HepG2 (cell line): ENCODE measurements at regions not wholly inside any gene's neighbourhood (a gene's known extent, or its start where the extent isn't known, plus 50 kb on each side); places are given as distances from the start of the nearest gene placed in this dataset.

ENCODE experiments used
- ATAC-seq: fragments of 200-7000 bp; cut with Tn5 transposase; 3 replicates; pipeline ENCODE4 v1.9.1; 2020; ENCODE audit warnings: mild to moderate bottlenecking, moderate library complexity
- BruUV-seq: library from RNA; stranded (reverse); fragments of 400-500 nt; replicated peaks from 2 replicates; lab custom pipeline; 2021; lab: Mats Ljungman, UMichigan
- CTCF ChIA-PET: fragments of 300-600 bp; formaldehyde crosslinking; extraction: SDS; loops from one replicate; lab custom pipeline; 2021; ENCODE audit warnings: low total read pairs, inconsistent platforms, low intra/inter-chr PET ratio; lab: Yijun Ruan, JAX
- POLR2A ChIA-PET: fragments of 350-600 bp; sonication (Branson Sonifier 250); formaldehyde crosslinking; loops from one replicate; lab custom pipeline; 2020; ENCODE audit warnings: antibody characterized with exemption, inconsistent platforms; lab: Yijun Ruan, JAX
- DNase-seq: peaks from one replicate; pipeline ENCODE4 v3.0.0-alpha.2; 2015; ENCODE audit warnings: low spot score
- FAIRE-seq: peaks from 3 replicates; lab custom pipeline; 2011; peaks lifted over from hg19 to GRCh38; lab: Jason Lieb, UNC
- H2AFZ ChIP-seq: one replicate; pipeline ENCODE4 v1.6.1; 2011; ENCODE audit warnings: low read length, inconsistent platforms
- H3K27ac ChIP-seq: fragments of 300-600 bp; 3 replicates; pipeline ENCODE4 v1.8.0; 2011; ENCODE audit warnings: mixed run types, mild to moderate bottlenecking, mixed read lengths, low read length, inconsistent platforms; ENCODE audit not compliant: insufficient read depth; ENCODE audit errors: extremely low read length
- H3K27me3 ChIP-seq, 2 experiments: fragments of 200-600 bp in 1 of 2; 2 replicates in 1 of 2; 3 replicates in 1 of 2; pipeline versions ENCODE4 v1.6.0 to v1.8.0; 2011; ENCODE audit warnings: low read length in 2 of 2, mild to moderate bottlenecking in 2 of 2, moderate library complexity in 2 of 2, inconsistent platforms in 1 of 2; ENCODE audit not compliant: insufficient read depth in 2 of 2, control insufficient read depth in 1 of 2
- H3K36me3 ChIP-seq, 2 experiments: fragments of 200-600 bp in 1 of 2; replicated peaks in 1 of 2; 2 replicates in 1 of 2; 3 replicates in 1 of 2; pipeline versions ENCODE4 v1.5.1 to v1.8.0; 2011; ENCODE audit warnings: low read length in 2 of 2, inconsistent platforms in 1 of 2; ENCODE audit not compliant: insufficient read depth in 2 of 2, control insufficient read depth in 1 of 2
- H3K4me1 ChIP-seq: 2 replicates; pipeline ENCODE4 v1.5.1; 2012; ENCODE audit warnings: low read length, inconsistent platforms; ENCODE audit not compliant: insufficient read depth
- H3K4me2 ChIP-seq: 2 replicates; pipeline ENCODE4 v1.6.0; 2011; ENCODE audit warnings: low read depth, low read length, inconsistent platforms
- H3K4me3 ChIP-seq, 3 experiments: fragments of 200-600 bp in 1 of 3; sonication (generic), shearing (Covaris generic) in 1 of 3; replicated peaks in 1 of 3; 2 replicates each; pipeline ENCODE4 v1.5.1; 2011 to 2016; ENCODE audit warnings: low read length in 3 of 3, inconsistent platforms in 2 of 3, low read depth in 2 of 3, mild to moderate bottlenecking in 2 of 3, control low read depth in 1 of 3, mixed read lengths in 1 of 3; ENCODE audit not compliant: insufficient read depth in 1 of 3
- H3K79me2 ChIP-seq: one replicate; pipeline ENCODE4 v1.6.1; 2011; ENCODE audit warnings: low read length, inconsistent platforms; ENCODE audit not compliant: insufficient read depth
- H3K9ac ChIP-seq: 2 replicates; pipeline ENCODE4 v1.6.0; 2011; ENCODE audit warnings: mild to moderate bottlenecking, low read depth, low read length, inconsistent platforms; ENCODE audit not compliant: insufficient read depth
- H3K9me3 ChIP-seq: 2 replicates; pipeline ENCODE4 v1.5.1; 2012; ENCODE audit warnings: mild to moderate bottlenecking, low read length
- H4K20me1 ChIP-seq: 2 replicates; pipeline ENCODE4 v1.6.0; 2011; ENCODE audit warnings: inconsistent platforms, mild to moderate bottlenecking, low read length, moderate library complexity; ENCODE audit not compliant: insufficient read depth
- HOXA7 ChIP-seq: sonication (generic); formaldehyde crosslinking; IDR thresholded peaks from 2 replicates; pipeline ENCODE4 v1.8.1; 2022; ENCODE audit warnings: mild to moderate bottlenecking, missing genetic modification reagents, moderate library complexity
- ZBTB38 ChIP-seq: sonication (generic); formaldehyde crosslinking; IDR thresholded peaks from 2 replicates; pipeline ENCODE4 v1.5.1; 2020; ENCODE audit warnings: mild to moderate bottlenecking, missing genetic modification reagents
- ZNF180 ChIP-seq: sonication (generic); formaldehyde crosslinking; IDR thresholded peaks from 2 replicates; pipeline ENCODE4 v1.4.0; 2020; ENCODE audit warnings: low read depth, missing genetic modification reagents, borderline replicate concordance
- ZNF350 ChIP-seq: sonication (generic); formaldehyde crosslinking; IDR thresholded peaks from 2 replicates; pipeline ENCODE4 v1.4.0; 2020; ENCODE audit warnings: mild to moderate bottlenecking, low read depth, missing genetic modification reagents, borderline replicate concordance
- WGBS: methylation state at CpG from one replicate; pipeline ENCODE4 v1.1.6; 2017; ENCODE audit warnings: low lambda C conversion rate; 5-methylcytosine and 5-hydroxymethylcytosine counted together
- in situ Hi-C: cut with HindIII; loops from 2 replicates; pipeline ENCODE4 v1.10.0; 2017; ENCODE audit warnings: low pct_unique_long_range_greater_than_20kb; ENCODE audit not compliant: extremely low pct_ligation_motif_present
- intact Hi-C: fragments of 100-400 bp; cut with micrococcal nuclease; formaldehyde crosslinking; loops from one replicate; pipeline ENCODE4 v1.10.0; 2022; ENCODE audit not compliant: unreplicated experiment
- TF ChIP-seq, protein P1 (sequence below): sonication (generic); formaldehyde crosslinking; conservative IDR thresholded peaks from 2 replicates; pipeline ENCODE4 v1.4.0; 2020; ENCODE audit warnings: missing genetic modification reagents
- TF ChIP-seq, protein P2 (sequence below): IDR thresholded peaks from 2 replicates; pipeline ENCODE4 v1.6.1; 2016; ENCODE audit warnings: missing compliant biosample characterization, missing genetic modification reagents, borderline replicate concordance

GRCh38 chrY:7334449-7334848, 422.9 kb upstream of the AMELY start:
- ATAC-seq (no peak), FAIRE-seq (no peak), DNase-seq (no peak)
- no TSS peak for BruUV-seq
- no peak overlapping the region for H3K27ac ChIP-seq
- H3K4me1 ChIP-seq, result no peaks in the 10 kb centered on the region
- POLR2A ChIA-PET, result no interaction called here
- H3K36me3 ChIP-seq, result peaks cover 0 to under 1% of the 10 kb centered on the region in 2 experiments; a peak in 1 of 5 replicates
- intact Hi-C loops (no loop called here), in situ Hi-C loops (no loop called here)
- H4K20me1 ChIP-seq, result no peaks in the 10 kb centered on the region
- no peak overlapping the region for H3K9ac ChIP-seq
- WGBS, result 88% methylated on average over 1 of the region's 1 CpG
- no peak overlapping the region for H3K4me2 ChIP-seq
- CTCF ChIA-PET, result no interaction called here
- no peak overlapping the region for H3K4me3 ChIP-seq
- no peaks in the 10 kb centered on the region for H3K9me3 ChIP-seq
- no peak overlapping the region for H2AFZ ChIP-seq
- TF ChIP-seq, protein P1, sequence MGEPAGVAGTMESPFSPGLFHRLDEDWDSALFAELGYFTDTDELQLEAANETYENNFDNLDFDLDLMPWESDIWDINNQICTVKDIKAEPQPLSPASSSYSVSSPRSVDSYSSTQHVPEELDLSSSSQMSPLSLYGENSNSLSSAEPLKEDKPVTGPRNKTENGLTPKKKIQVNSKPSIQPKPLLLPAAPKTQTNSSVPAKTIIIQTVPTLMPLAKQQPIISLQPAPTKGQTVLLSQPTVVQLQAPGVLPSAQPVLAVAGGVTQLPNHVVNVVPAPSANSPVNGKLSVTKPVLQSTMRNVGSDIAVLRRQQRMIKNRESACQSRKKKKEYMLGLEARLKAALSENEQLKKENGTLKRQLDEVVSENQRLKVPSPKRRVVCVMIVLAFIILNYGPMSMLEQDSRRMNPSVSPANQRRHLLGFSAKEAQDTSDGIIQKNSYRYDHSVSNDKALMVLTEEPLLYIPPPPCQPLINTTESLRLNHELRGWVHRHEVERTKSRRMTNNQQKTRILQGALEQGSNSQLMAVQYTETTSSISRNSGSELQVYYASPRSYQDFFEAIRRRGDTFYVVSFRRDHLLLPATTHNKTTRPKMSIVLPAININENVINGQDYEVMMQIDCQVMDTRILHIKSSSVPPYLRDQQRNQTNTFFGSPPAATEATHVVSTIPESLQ (CRISPR knock-in tag), result no peak
- TF ChIP-seq ZNF350 (CRISPR knock-in tag), result no peak
- no peak for TF ChIP-seq HOXA7
- TF ChIP-seq ZNF180 (CRISPR knock-in tag), result no peak
- TF ChIP-seq, protein P2, sequence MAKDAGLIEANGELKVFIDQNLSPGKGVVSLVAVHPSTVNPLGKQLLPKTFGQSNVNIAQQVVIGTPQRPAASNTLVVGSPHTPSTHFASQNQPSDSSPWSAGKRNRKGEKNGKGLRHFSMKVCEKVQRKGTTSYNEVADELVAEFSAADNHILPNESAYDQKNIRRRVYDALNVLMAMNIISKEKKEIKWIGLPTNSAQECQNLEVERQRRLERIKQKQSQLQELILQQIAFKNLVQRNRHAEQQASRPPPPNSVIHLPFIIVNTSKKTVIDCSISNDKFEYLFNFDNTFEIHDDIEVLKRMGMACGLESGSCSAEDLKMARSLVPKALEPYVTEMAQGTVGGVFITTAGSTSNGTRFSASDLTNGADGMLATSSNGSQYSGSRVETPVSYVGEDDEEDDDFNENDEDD, result no peak
- TF ChIP-seq ZBTB38, result no peak
- no peaks in the 10 kb centered on the region for H3K79me2 ChIP-seq
- no peaks in the 10 kb centered on the region for H3K27me3 ChIP-seq
